Fibroblast of lung (primary cell): ENCODE measurements at regions not wholly inside any gene's neighbourhood (a gene's known extent, or its start where the extent isn't known, plus 50 kb on each side); places are given as distances from the start of the nearest gene placed in this dataset.

Source experiments
- DNase-seq, 2 donors: peaks; one replicate each; pipeline versions ENCODE4 v3.0.0 to v3.0.0-alpha.2; 2010; ENCODE audit warnings: low read depth in 2 of 2
- H2AFZ ChIP-seq: 2 replicates; pipeline ENCODE4 v1.5.1; 2012; ENCODE audit warnings: low read length, control low read depth, inconsistent platforms
- H3K27ac ChIP-seq: 2 replicates; pipeline ENCODE4 v1.5.1; 2011; ENCODE audit warnings: low read length, control low read depth; ENCODE audit not compliant: insufficient read depth
- H3K27me3 ChIP-seq: 2 replicates; pipeline ENCODE4 v1.5.1; 2011; ENCODE audit warnings: mild to moderate bottlenecking, low read length; ENCODE audit not compliant: control insufficient read depth, insufficient read depth
- H3K36me3 ChIP-seq: 2 replicates; pipeline ENCODE4 v1.5.1; 2011; ENCODE audit warnings: low read length; ENCODE audit not compliant: control insufficient read depth, insufficient read depth
- H3K4me1 ChIP-seq: 2 replicates; pipeline ENCODE4 v1.5.1; 2011; ENCODE audit warnings: low read length; ENCODE audit not compliant: control insufficient read depth, insufficient read depth; ENCODE audit errors: extremely low read depth
- H3K4me2 ChIP-seq: 2 replicates; pipeline ENCODE4 v1.5.1; 2011; ENCODE audit warnings: low read length, control low read depth; ENCODE audit not compliant: insufficient read depth; ENCODE audit errors: extremely low read depth
- H3K4me3 ChIP-seq, 4 experiments: fragments of 200-600 bp in 1 of 4; sonication (generic) in 1 of 4; replicated peaks in 1 of 4; 2 replicates each; pipeline ENCODE4 v1.5.1; 2011 to 2016; ENCODE audit warnings: low read length in 4 of 4, low read depth in 3 of 4, mild to moderate bottlenecking in 3 of 4, control low read depth in 2 of 4, inconsistent platforms in 1 of 4, mixed read lengths in 1 of 4; ENCODE audit not compliant: insufficient read depth in 1 of 4; ENCODE audit errors: control extremely low read depth in 1 of 4
- H3K79me2 ChIP-seq: 2 replicates; pipeline ENCODE4 v1.5.1; 2012; ENCODE audit warnings: mild to moderate bottlenecking, low read length, inconsistent platforms; ENCODE audit not compliant: control insufficient read depth, insufficient read depth
- H3K9ac ChIP-seq: 2 replicates; pipeline ENCODE4 v1.5.1; 2011; ENCODE audit warnings: mild to moderate bottlenecking, low read length, control low read depth; ENCODE audit not compliant: insufficient read depth
- H3K9me3 ChIP-seq: 2 replicates; pipeline ENCODE4 v1.5.1; 2012; ENCODE audit warnings: low read depth, low read length; ENCODE audit not compliant: control insufficient read depth, insufficient read depth
- H4K20me1 ChIP-seq: 2 replicates; pipeline ENCODE4 v1.5.1; 2011; ENCODE audit warnings: low read length; ENCODE audit not compliant: control insufficient read depth, insufficient read depth; ENCODE audit errors: extremely low read depth
- CTCF ChIP-seq, 2 donors: IDR thresholded peaks in 1 of 2; conservative IDR thresholded peaks in 1 of 2; 1 replicate in 1 of 2; 2 replicates in 1 of 2; pipeline ENCODE4 v1.5.1; 2011 to 2012; ENCODE audit warnings: low read length in 2 of 2, control low read depth in 1 of 2, inconsistent platforms in 1 of 2, low read depth in 1 of 2, mild to moderate bottlenecking in 1 of 2
- EZH2 ChIP-seq: IDR thresholded peaks from 2 replicates; pipeline ENCODE4 v1.5.1; 2012; ENCODE audit warnings: low read length, control low read depth, mild to moderate bottlenecking; ENCODE audit errors: missing control alignments

- H3K36me3 ChIP-seq, result no peaks in the 10 kb centered on the region
- no peak overlapping the region for H3K4me2 ChIP-seq
- H3K27ac ChIP-seq, result no peak overlapping the region
- DNase-seq, result peak in 1 of 2 donors; percentile 24
- no peaks in the 10 kb centered on the region for H3K27me3 ChIP-seq
- no peaks in the 10 kb centered on the region for H4K20me1 ChIP-seq
- no peaks in the 10 kb centered on the region for H3K4me1 ChIP-seq
- no peak overlapping the region for H2AFZ ChIP-seq
- H3K9ac ChIP-seq, result no peak overlapping the region
- H3K79me2 ChIP-seq, result no peaks in the 10 kb centered on the region
- TF ChIP-seq EZH2, result no peak
- no peak for TF ChIP-seq CTCF (conservative IDR thresholded peaks at IDR 0.05 in 1 of 2, IDR thresholded peaks at IDR 0.05 in 1 of 2; ENCODE audit: low read depth in 1 of 2, low read length in 2 of 2)
- no peaks in the 10 kb centered on the region for H3K9me3 ChIP-seq
- no peak overlapping the region for H3K4me3 ChIP-seq
Observed at GRCh38 chr6:85192186-85192585, 257.7 kb upstream of the NT5E start.

GRCh38 chr6:85191656-85192055 is 258.2 kb upstream of the NT5E start:
- no peak overlapping the region for H3K27ac ChIP-seq
- peak in 1 of 2 donors; percentile 31 for DNase-seq
- no peak overlapping the region for H3K4me2 ChIP-seq
- H3K9ac ChIP-seq, result no peak overlapping the region
- H3K4me1 ChIP-seq, result no peaks in the 10 kb centered on the region
- H3K79me2 ChIP-seq, result no peaks in the 10 kb centered on the region
- no peaks in the 10 kb centered on the region for H3K36me3 ChIP-seq
- TF ChIP-seq CTCF (conservative IDR thresholded peaks at IDR 0.05 in 1 of 2, IDR thresholded peaks at IDR 0.05 in 1 of 2; ENCODE audit: low read depth in 1 of 2, low read length in 2 of 2) (no peak), EZH2 (no peak)
- no peaks in the 10 kb centered on the region for H3K9me3 ChIP-seq
- no peak overlapping the region for H3K4me3 ChIP-seq
- H3K27me3 ChIP-seq, result no peaks in the 10 kb centered on the region
- H2AFZ ChIP-seq, result no peak overlapping the region
- no peaks in the 10 kb centered on the region for H4K20me1 ChIP-seq

- Histone ChIP-seq H3K27ac (no peak overlapping the region), H3K36me3 (no peaks in the 10 kb centered on the region), H2AFZ (no peak overlapping the region), H3K79me2 (no peaks in the 10 kb centered on the region), H3K4me1 (no peaks in the 10 kb centered on the region), H3K4me3 (no peak overlapping the region), H3K9me3 (no peaks in the 10 kb centered on the region), H3K27me3 (no peaks in the 10 kb centered on the region), H4K20me1 (no peaks in the 10 kb centered on the region), H3K4me2 (no peak overlapping the region), H3K9ac (no peak overlapping the region)
- TF ChIP-seq CTCF (conservative IDR thresholded peaks at IDR 0.05 in 1 of 2, IDR thresholded peaks at IDR 0.05 in 1 of 2; ENCODE audit: low read depth in 1 of 2, low read length in 2 of 2) (no peak), EZH2 (no peak)
- DNase-seq, result peak in 1 of 2 donors; percentile 5
Observed at GRCh38 chr6:85186546-85187175, 263.2 kb upstream of the NT5E start.
